NCI-H446 treated with DMSO at 0.1 percent for 48 hours (cell line): ENCODE measurements at regions not wholly inside any gene's neighbourhood (a gene's known extent, or its start where the extent isn't known, plus 50 kb on each side); places are given as distances from the start of the nearest gene placed in this dataset.
"Not testable (repeated sequence)": the region's sequence is repeated elsewhere in the genome, so short reads cannot be mapped to it uniquely, and the experiment has no call there.

Experiments
- DNase-seq: peaks from one replicate; lab custom pipeline; 2025; lab: John Stamatoyannopoulos, UW

GRCh38 chr20:53664121-53664520, 70.5 kb upstream of the ZNF217 start:
- no peak for DNase-seq

- DNase-seq = not testable (repeated sequence)
Observed at GRCh38 chr20:53663521-53663920, 69.9 kb upstream of the ZNF217 start.

- no peak for DNase-seq
Observed at GRCh38 chr20:53662595-53662994, 69.0 kb upstream of the ZNF217 start.

GRCh38 chr20:53660947-53661381, 67.3 kb upstream of the ZNF217 start:
- no peak for DNase-seq

GRCh38 chr20:53660078-53660909, 66.7 kb upstream of the ZNF217 start:
- no peak for DNase-seq

GRCh38 chr20:53658973-53659372, 65.3 kb upstream of the ZNF217 start:
- DNase-seq = no peak

GRCh38 chr20:53658322-53658721, 64.7 kb upstream of the ZNF217 start:
- DNase-seq = no peak

- DNase-seq = no peak
Observed at GRCh38 chr20:53657732-53658131, 64.1 kb upstream of the ZNF217 start.

GRCh38 chr20:53657279-53657678, 63.6 kb upstream of the ZNF217 start:
- no peak for DNase-seq

- no peak for DNase-seq
Observed at GRCh38 chr20:53656293-53657202, 62.9 kb upstream of the ZNF217 start.

- DNase-seq = no peak
Observed at GRCh38 chr20:53655625-53656292, 62.1 kb upstream of the ZNF217 start.

- no peak for DNase-seq
Observed at GRCh38 chr20:53654932-53655624, 61.4 kb upstream of the ZNF217 start.

- DNase-seq = not testable (repeated sequence)
Observed at GRCh38 chr20:53654521-53654920, 60.9 kb upstream of the ZNF217 start.

GRCh38 chr20:53652859-53653517, 59.3 kb upstream of the ZNF217 start:
- no peak for DNase-seq

GRCh38 chr20:53652090-53652858, 58.6 kb upstream of the ZNF217 start:
- no peak for DNase-seq

GRCh38 chr20:53649493-53649892, 55.9 kb upstream of the ZNF217 start:
- DNase-seq = not testable (repeated sequence)

- DNase-seq = no peak
Observed at GRCh38 chr20:53647286-53647821, 53.7 kb upstream of the ZNF217 start.

- no peak for DNase-seq
Observed at GRCh38 chr20:53646550-53646949, 52.9 kb upstream of the ZNF217 start.

- DNase-seq = no peak
Observed at GRCh38 chr20:53645582-53645897, 51.9 kb upstream of the ZNF217 start.

- not testable (repeated sequence) for DNase-seq
Observed at GRCh38 chr20:53644108-53644507, 50.5 kb upstream of the ZNF217 start.
